ENCODE measurements at regions not wholly inside any gene's neighbourhood (a gene's known extent, or its start where the extent isn't known, plus 50 kb on each side); places are given as distances from the start of the nearest gene placed in this dataset.

- CTCF ChIA-PET: no interaction called here
- TF ChIP-seq POLR2A (IDR thresholded peaks at IDR 0.05; ENCODE audit: borderline replicate concordance, extremely low read depth, insufficient read depth, insufficient read length) (no peak), TCF7L2 (IDR thresholded peaks at IDR 0.05; ENCODE audit: borderline replicate concordance, extremely low read depth, insufficient read depth, insufficient read length) (no peak), ZNF274 (IDR thresholded peaks at IDR 0.05; ENCODE audit: low read depth, low read length) (no peak), FOSL1 (IDR thresholded peaks at IDR 0.05; ENCODE audit: low read depth) (no peak), REST (IDR thresholded peaks at IDR 0.05; ENCODE audit: low read depth) (no peak), POLR2AphosphoS5 (IDR thresholded peaks at IDR 0.05; ENCODE audit: low read depth, low read length) (no peak), EGR1 (IDR thresholded peaks at IDR 0.05; ENCODE audit: low read depth) (no peak), CBX3 (IDR thresholded peaks at IDR 0.05; ENCODE audit: low read depth) (no peak)
- TF ChIP-seq, protein P1, sequence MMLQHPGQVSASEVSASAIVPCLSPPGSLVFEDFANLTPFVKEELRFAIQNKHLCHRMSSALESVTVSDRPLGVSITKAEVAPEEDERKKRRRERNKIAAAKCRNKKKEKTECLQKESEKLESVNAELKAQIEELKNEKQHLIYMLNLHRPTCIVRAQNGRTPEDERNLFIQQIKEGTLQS (IDR thresholded peaks at IDR 0.05): no peak
- POLR2A ChIA-PET: no interaction called here
- H2AFZ ChIP-seq (ENCODE audit: low read depth, low read length, poor library complexity, severe bottlenecking): no peak overlapping the region
- H3K9me2 ChIP-seq (ENCODE audit: insufficient read depth): no peaks in the 10 kb centered on the region
- intact Hi-C loops (cut with micrococcal nuclease): no loop called here
- no peak overlapping the region for H3K9ac ChIP-seq (ENCODE audit: low read length)
- H3K4me1 ChIP-seq (ENCODE audit: control insufficient read depth in 1 of 2, insufficient read depth in 2 of 2, low read length in 2 of 2): no peaks in the 10 kb centered on the region
- H4K20me1 ChIP-seq (ENCODE audit: insufficient read depth): no peaks in the 10 kb centered on the region
- no TSS peak for BruUV-seq (replicated peaks)
- RAD21 ChIA-PET (ENCODE audit: low non-redundant PET in 1 of 2, low total read pairs in 2 of 2, uncharacterized antibody in 2 of 2, unreplicated experiment in 2 of 2): no interaction called here
- peaks cover 9 to 12% of the 10 kb centered on the region in 2 experiments; a peak in 2 of 4 replicates for H3K9me3 ChIP-seq (ENCODE audit: control insufficient read depth in 1 of 2, insufficient read depth in 1 of 2, low read depth in 1 of 2, low read length in 2 of 2)
- H3K27me3 ChIP-seq (ENCODE audit: insufficient read depth, low read length): no peaks in the 10 kb centered on the region
- ATAC-seq (no peak), DNase-seq (ENCODE audit: low read depth, low spot score) (no peak)
- H3K79me2 ChIP-seq (ENCODE audit: insufficient read depth, low read length): no peaks in the 10 kb centered on the region
- no peak overlapping the region for H3K4me2 ChIP-seq (ENCODE audit: low read length)
- H3K27ac ChIP-seq (ENCODE audit: low read depth, low read length): no peak overlapping the region
- H3K36me3 ChIP-seq (ENCODE audit: control insufficient read depth in 1 of 2, insufficient read depth in 2 of 2, low read length in 2 of 2): no peaks in the 10 kb centered on the region
- H3K4me3 ChIP-seq (replicated peaks in 1 of 2; ENCODE audit: low read depth in 1 of 2, low read length in 2 of 2): no peak overlapping the region
Measured at GRCh38 chr2:76385943-76386342, 675.2 kb upstream of the GCFC2 start.
